ENCODE measurements at regions not wholly inside any gene's neighbourhood (a gene's known extent, or its start where the extent isn't known, plus 50 kb on each side); places are given as distances from the start of the nearest gene placed in this dataset.

GRCh38 chr12:78671295-78671694, 193.3 kb upstream of the SYT1 start:
- TF ChIP-seq, protein P1, sequence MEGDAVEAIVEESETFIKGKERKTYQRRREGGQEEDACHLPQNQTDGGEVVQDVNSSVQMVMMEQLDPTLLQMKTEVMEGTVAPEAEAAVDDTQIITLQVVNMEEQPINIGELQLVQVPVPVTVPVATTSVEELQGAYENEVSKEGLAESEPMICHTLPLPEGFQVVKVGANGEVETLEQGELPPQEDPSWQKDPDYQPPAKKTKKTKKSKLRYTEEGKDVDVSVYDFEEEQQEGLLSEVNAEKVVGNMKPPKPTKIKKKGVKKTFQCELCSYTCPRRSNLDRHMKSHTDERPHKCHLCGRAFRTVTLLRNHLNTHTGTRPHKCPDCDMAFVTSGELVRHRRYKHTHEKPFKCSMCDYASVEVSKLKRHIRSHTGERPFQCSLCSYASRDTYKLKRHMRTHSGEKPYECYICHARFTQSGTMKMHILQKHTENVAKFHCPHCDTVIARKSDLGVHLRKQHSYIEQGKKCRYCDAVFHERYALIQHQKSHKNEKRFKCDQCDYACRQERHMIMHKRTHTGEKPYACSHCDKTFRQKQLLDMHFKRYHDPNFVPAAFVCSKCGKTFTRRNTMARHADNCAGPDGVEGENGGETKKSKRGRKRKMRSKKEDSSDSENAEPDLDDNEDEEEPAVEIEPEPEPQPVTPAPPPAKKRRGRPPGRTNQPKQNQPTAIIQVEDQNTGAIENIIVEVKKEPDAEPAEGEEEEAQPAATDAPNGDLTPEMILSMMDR (IDR thresholded peaks at IDR 0.05), result no peak
- no peak for TF ChIP-seq POLR2A (IDR thresholded peaks at IDR 0.05)
- intact Hi-C loops (cut with DNase I; ENCODE audit: low total_unique reads), result no loop called here

GRCh38 chr12:78672033-78672432, 192.5 kb upstream of the SYT1 start:
- H3K27me3 ChIP-seq, result no peaks in the 10 kb centered on the region
- no peak for DNase-seq
- TF ChIP-seq POLR2A (IDR thresholded peaks at IDR 0.05), result no peak
- TF ChIP-seq, protein P1 (IDR thresholded peaks at IDR 0.05), result no peak
- H3K4me1 ChIP-seq, result no peaks in the 10 kb centered on the region
- intact Hi-C loops (cut with DNase I; ENCODE audit: low total_unique reads), result no loop called here
- no peak overlapping the region for H3K27ac ChIP-seq
- H3K36me3 ChIP-seq, result no peaks in the 10 kb centered on the region
- H3K4me3 ChIP-seq, result no peak overlapping the region
- H3K9me3 ChIP-seq, result no peaks in the 10 kb centered on the region

More at GRCh38 chr12:78671295-78671694, 193.3 kb upstream of the SYT1 start:
- Histone ChIP-seq H3K36me3 (no peaks in the 10 kb centered on the region), H3K4me3 (no peak overlapping the region), H3K27ac (no peak overlapping the region), H3K9me3 (no peaks in the 10 kb centered on the region), H3K4me1 (no peaks in the 10 kb centered on the region), H3K27me3 (no peaks in the 10 kb centered on the region)
- no peak for DNase-seq

DNA sequence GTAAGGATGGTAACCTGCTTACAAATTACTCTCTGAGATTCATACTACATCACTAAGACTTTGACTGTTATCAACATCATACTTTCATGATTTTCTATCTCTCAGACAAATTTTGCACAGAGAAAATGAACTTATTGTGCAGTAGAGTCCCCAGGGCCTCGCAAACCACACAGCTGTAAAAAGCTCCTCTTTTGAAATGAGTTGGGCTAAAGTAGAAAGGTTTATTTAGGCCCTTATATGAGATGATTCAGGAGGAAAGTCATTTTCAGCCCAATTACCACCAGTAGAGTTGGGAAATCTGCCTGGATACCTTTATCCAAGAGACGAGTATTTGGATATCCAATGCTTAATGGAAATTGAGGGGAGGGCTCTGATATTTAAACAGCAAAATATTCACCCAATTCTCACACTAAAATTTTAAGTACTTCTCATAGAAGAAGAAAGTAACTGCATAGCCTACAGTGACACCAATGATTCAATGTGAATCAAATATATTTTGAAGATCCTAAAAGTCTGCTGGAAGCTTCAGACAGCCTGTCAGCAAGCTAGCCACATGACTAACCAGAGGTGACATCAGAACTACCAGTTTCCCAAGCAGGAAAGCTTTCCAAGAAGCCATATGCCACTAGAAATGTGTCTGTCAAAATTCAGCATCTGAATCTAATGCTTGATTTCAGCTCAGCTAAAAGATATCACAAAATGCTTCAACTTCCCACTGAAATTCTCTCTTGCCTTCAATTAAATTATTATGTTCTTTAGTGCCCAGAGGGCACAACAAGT, 190.1 kb upstream of the SYT1 start:
- no peak overlapping the region for H3K27ac ChIP-seq
- DNase-seq, result no peak
- intact Hi-C loops (cut with DNase I; ENCODE audit: low total_unique reads), result no loop called here

GRCh38 chr12:78680596-78680995, 184.0 kb upstream of the SYT1 start:
- Histone ChIP-seq H3K36me3 (no peaks in the 10 kb centered on the region), H3K27me3 (no peaks in the 10 kb centered on the region), H3K27ac (no peak overlapping the region), H3K9me3 (no peaks in the 10 kb centered on the region), H3K4me3 (no peak overlapping the region), H3K4me1 (peaks cover 0 to 3% of the 10 kb centered on the region in 2 donors)
- intact Hi-C loops (cut with DNase I; ENCODE audit: low total_unique reads), result no loop called here
- TF ChIP-seq, protein P1 (IDR thresholded peaks at IDR 0.05), result no peak
- no peak for TF ChIP-seq POLR2A (IDR thresholded peaks at IDR 0.05)
- DNase-seq, result no peak

More for the DNA sequence above, 190.1 kb upstream of the SYT1 start:
- Histone ChIP-seq H3K27me3 (no peaks in the 10 kb centered on the region), H3K4me1 (no peaks in the 10 kb centered on the region), H3K36me3 (no peaks in the 10 kb centered on the region), H3K9me3 (no peaks in the 10 kb centered on the region), H3K4me3 (no peak overlapping the region)
- TF ChIP-seq, protein P1 (IDR thresholded peaks at IDR 0.05), result no peak
- TF ChIP-seq POLR2A (IDR thresholded peaks at IDR 0.05), result no peak

GRCh38 chr12:78683031-78683430, 181.5 kb upstream of the SYT1 start:
- Histone ChIP-seq H3K27me3 (no peaks in the 10 kb centered on the region), H3K9me3 (no peaks in the 10 kb centered on the region), H3K4me1 (peaks cover 0 to 3% of the 10 kb centered on the region in 2 donors), H3K27ac (peak overlapping the region; percentile 73 to 81), H3K4me3 (no peak overlapping the region), H3K36me3 (no peaks in the 10 kb centered on the region)
- DNase-seq, result no peak
- intact Hi-C loops (cut with DNase I; ENCODE audit: low total_unique reads), result no loop called here
- no peak for TF ChIP-seq POLR2A (IDR thresholded peaks at IDR 0.05)
- TF ChIP-seq, protein P1 (IDR thresholded peaks at IDR 0.05), result no peak
